HAP-1 (cell line): ENCODE measurements at regions not wholly inside any gene's neighbourhood (a gene's known extent, or its start where the extent isn't known, plus 50 kb on each side); places are given as distances from the start of the nearest gene placed in this dataset.

Experiments
- DNase-seq, 2 experiments: peaks; one replicate each; pipeline ENCODE4 v3.0.0-alpha.2; 2016 to 2020; ENCODE audit warnings: low spot score in 2 of 2
- H3K27me3 ChIP-seq: fragments of 250-450 bp; sonication (Bioruptor Pico); 2 replicates; pipeline ENCODE4 v1.5.1; 2020; ENCODE audit warnings: low read depth, mild to moderate bottlenecking, moderate library complexity
- H3K36me3 ChIP-seq: fragments of 250-450 bp; sonication (Bioruptor Pico); replicated peaks from 2 replicates; pipeline ENCODE4 v1.5.1; 2020; ENCODE audit warnings: mild to moderate bottlenecking
- H3K4me1 ChIP-seq: fragments of 250-450 bp; sonication (Bioruptor Pico); 2 replicates; pipeline ENCODE4 v1.5.1; 2020; ENCODE audit warnings: mild to moderate bottlenecking
- H3K4me3 ChIP-seq: fragments of 250-450 bp; sonication (Bioruptor Pico); 2 replicates; pipeline ENCODE4 v1.5.1; 2020; ENCODE audit warnings: mild to moderate bottlenecking, moderate library complexity
- H3K9me3 ChIP-seq: fragments of 250-450 bp; sonication (Bioruptor Pico); 2 replicates; pipeline ENCODE4 v1.5.1; 2020; ENCODE audit warnings: mild to moderate bottlenecking, moderate library complexity
- in situ Hi-C: fragments of 300-500 bp; cut with MboI; formaldehyde crosslinking; loops from 3 replicates; pipeline ENCODE4 v1.14.3; 2020; ENCODE audit warnings: low sequenced_read_pairs, inconsistent platforms, mixed read lengths

GRCh38 chr13:85535316-85536084 lies 263.7 kb downstream of the SLITRK6 start:
- no peak overlapping the region for H3K4me3 ChIP-seq
- H3K9me3 ChIP-seq = no peaks in the 10 kb centered on the region
- H3K4me1 ChIP-seq = no peaks in the 10 kb centered on the region
- no peaks in the 10 kb centered on the region for H3K27me3 ChIP-seq
- no peak for DNase-seq
- no peaks in the 10 kb centered on the region for H3K36me3 ChIP-seq
- in situ Hi-C loops = no loop called here

GRCh38 chr13:85533911-85534310 lies 265.3 kb downstream of the SLITRK6 start:
- in situ Hi-C loops = no loop called here
- DNase-seq = no peak

GRCh38 chr13:85529218-85529594 lies 270.0 kb downstream of the SLITRK6 start:
- H3K4me1 ChIP-seq = no peaks in the 10 kb centered on the region; the same call in 1 of the 2 replicates
- in situ Hi-C loops = no loop called here
- H3K27me3 ChIP-seq = no peaks in the 10 kb centered on the region
- no peak for DNase-seq
- no peaks in the 10 kb centered on the region for H3K9me3 ChIP-seq
- H3K4me3 ChIP-seq = no peak overlapping the region
- H3K36me3 ChIP-seq = no peaks in the 10 kb centered on the region

More at GRCh38 chr13:85533911-85534310, 265.3 kb downstream of the SLITRK6 start:
- H3K9me3 ChIP-seq = no peaks in the 10 kb centered on the region
- no peaks in the 10 kb centered on the region for H3K36me3 ChIP-seq
- no peaks in the 10 kb centered on the region for H3K27me3 ChIP-seq
- no peak overlapping the region for H3K4me3 ChIP-seq
- no peaks in the 10 kb centered on the region for H3K4me1 ChIP-seq

- Histone ChIP-seq H3K36me3 (no peaks in the 10 kb centered on the region), H3K27me3 (no peaks in the 10 kb centered on the region), H3K9me3 (no peaks in the 10 kb centered on the region), H3K4me3 (no peak overlapping the region), H3K4me1 (no peaks in the 10 kb centered on the region; the same call in 1 of the 2 replicates)
- in situ Hi-C loops = no loop called here
- peak in 1 of 2 experiments; percentile 8 for DNase-seq
Observed at GRCh38 chr13:85528491-85529217, 270.6 kb downstream of the SLITRK6 start.

- DNase-seq = no peak
- in situ Hi-C loops = no loop called here
- H3K4me1 ChIP-seq = no peaks in the 10 kb centered on the region; the same call in 1 of the 2 replicates
- H3K9me3 ChIP-seq = no peaks in the 10 kb centered on the region
- no peaks in the 10 kb centered on the region for H3K27me3 ChIP-seq
- H3K4me3 ChIP-seq = no peak overlapping the region
- H3K36me3 ChIP-seq = no peaks in the 10 kb centered on the region
Observed at GRCh38 chr13:85527316-85527715, 271.9 kb downstream of the SLITRK6 start.

GRCh38 chr13:85525411-85525810 lies 273.8 kb downstream of the SLITRK6 start:
- no peak for DNase-seq
- H3K27me3 ChIP-seq = no peaks in the 10 kb centered on the region
- in situ Hi-C loops = no loop called here
- no peak overlapping the region for H3K4me3 ChIP-seq
- no peaks in the 10 kb centered on the region for H3K36me3 ChIP-seq
- no peaks in the 10 kb centered on the region; the same call in 1 of the 2 replicates for H3K4me1 ChIP-seq
- H3K9me3 ChIP-seq = no peaks in the 10 kb centered on the region

GRCh38 chr13:85521657-85522056 lies 277.6 kb downstream of the SLITRK6 start:
- H3K27me3 ChIP-seq = no peaks in the 10 kb centered on the region
- in situ Hi-C loops = no loop called here
- H3K4me3 ChIP-seq = no peak overlapping the region
- no peaks in the 10 kb centered on the region for H3K9me3 ChIP-seq
- DNase-seq = no peak
- no peaks in the 10 kb centered on the region for H3K36me3 ChIP-seq
- H3K4me1 ChIP-seq = no peaks in the 10 kb centered on the region

- Histone ChIP-seq H3K27me3 (no peaks in the 10 kb centered on the region), H3K4me1 (no peaks in the 10 kb centered on the region), H3K9me3 (no peaks in the 10 kb centered on the region), H3K36me3 (no peaks in the 10 kb centered on the region), H3K4me3 (no peak overlapping the region)
- in situ Hi-C loops = no loop called here
- no peak for DNase-seq
Observed at GRCh38 chr13:85520445-85520844, 278.8 kb downstream of the SLITRK6 start.

- in situ Hi-C loops = no loop called here
- DNase-seq = no peak
- H3K4me3 ChIP-seq = no peak overlapping the region
- no peaks in the 10 kb centered on the region for H3K9me3 ChIP-seq
- H3K27me3 ChIP-seq = no peaks in the 10 kb centered on the region
- no peaks in the 10 kb centered on the region for H3K36me3 ChIP-seq
- H3K4me1 ChIP-seq = no peaks in the 10 kb centered on the region
Observed at GRCh38 chr13:85519363-85519762, 279.9 kb downstream of the SLITRK6 start.

GRCh38 chr13:85512421-85512820 lies 286.8 kb downstream of the SLITRK6 start:
- no peaks in the 10 kb centered on the region for H3K36me3 ChIP-seq
- no peak for DNase-seq
- no peaks in the 10 kb centered on the region for H3K27me3 ChIP-seq
- H3K4me1 ChIP-seq = no peaks in the 10 kb centered on the region
- in situ Hi-C loops = no loop called here
- H3K9me3 ChIP-seq = no peaks in the 10 kb centered on the region
- no peak overlapping the region for H3K4me3 ChIP-seq

GRCh38 chr13:85509512-85509911 lies 289.7 kb downstream of the SLITRK6 start:
- no peaks in the 10 kb centered on the region for H3K4me1 ChIP-seq
- no peaks in the 10 kb centered on the region for H3K27me3 ChIP-seq
- in situ Hi-C loops = no loop called here
- DNase-seq = no peak
- H3K4me3 ChIP-seq = no peak overlapping the region
- H3K36me3 ChIP-seq = no peaks in the 10 kb centered on the region
- H3K9me3 ChIP-seq = no peaks in the 10 kb centered on the region

- Histone ChIP-seq H3K4me3 (no peak overlapping the region), H3K36me3 (no peaks in the 10 kb centered on the region), H3K4me1 (no peaks in the 10 kb centered on the region), H3K27me3 (no peaks in the 10 kb centered on the region), H3K9me3 (no peaks in the 10 kb centered on the region)
- in situ Hi-C loops = no loop called here
- no peak for DNase-seq
Observed at GRCh38 chr13:85508683-85509329, 290.4 kb downstream of the SLITRK6 start.

- DNase-seq = no peak
- in situ Hi-C loops = no loop called here
- Histone ChIP-seq H3K36me3 (no peaks in the 10 kb centered on the region), H3K4me1 (peaks cover 11% of the 10 kb centered on the region), H3K4me3 (no peak overlapping the region), H3K27me3 (no peaks in the 10 kb centered on the region), H3K9me3 (no peaks in the 10 kb centered on the region)
Observed at GRCh38 chr13:85503797-85504196, 295.4 kb downstream of the SLITRK6 start.

- Histone ChIP-seq H3K36me3 (no peaks in the 10 kb centered on the region), H3K4me3 (no peak overlapping the region), H3K27me3 (no peaks in the 10 kb centered on the region), H3K4me1 (peaks cover 11% of the 10 kb centered on the region), H3K9me3 (no peaks in the 10 kb centered on the region)
- in situ Hi-C loops = no loop called here
- DNase-seq = no peak
Observed at GRCh38 chr13:85501616-85502015, 297.6 kb downstream of the SLITRK6 start.
